ENCODE measurements at regions not wholly inside any gene's neighbourhood (a gene's known extent, or its start where the extent isn't known, plus 50 kb on each side); places are given as distances from the start of the nearest gene placed in this dataset.

- TF ChIP-seq CTCF (IDR thresholded peaks at IDR 0.05; ENCODE audit: insufficient read depth, low read length, poor library complexity, severe bottlenecking) (no peak), EZH2phosphoT487 (conservative IDR thresholded peaks at IDR 0.05; ENCODE audit: low read length) (no peak)
Observed at GRCh38 chr11:92382311-92382710, 157.7 kb downstream of the FAT3 start.

Measured in SU-DHL-6 (cell line).